Fibroblast of lung (primary cell): ENCODE measurements at regions not wholly inside any gene's neighbourhood (a gene's known extent, or its start where the extent isn't known, plus 50 kb on each side); places are given as distances from the start of the nearest gene placed in this dataset.

Source experiments
- DNase-seq, 2 donors: peaks; one replicate each; pipeline versions ENCODE4 v3.0.0 to v3.0.0-alpha.2; 2010; ENCODE audit warnings: low read depth in 2 of 2
- H2AFZ ChIP-seq: 2 replicates; pipeline ENCODE4 v1.5.1; 2012; ENCODE audit warnings: low read length, control low read depth, inconsistent platforms
- H3K27ac ChIP-seq: 2 replicates; pipeline ENCODE4 v1.5.1; 2011; ENCODE audit warnings: low read length, control low read depth; ENCODE audit not compliant: insufficient read depth
- H3K27me3 ChIP-seq: 2 replicates; pipeline ENCODE4 v1.5.1; 2011; ENCODE audit warnings: mild to moderate bottlenecking, low read length; ENCODE audit not compliant: control insufficient read depth, insufficient read depth
- H3K36me3 ChIP-seq: 2 replicates; pipeline ENCODE4 v1.5.1; 2011; ENCODE audit warnings: low read length; ENCODE audit not compliant: control insufficient read depth, insufficient read depth
- H3K4me1 ChIP-seq: 2 replicates; pipeline ENCODE4 v1.5.1; 2011; ENCODE audit warnings: low read length; ENCODE audit not compliant: control insufficient read depth, insufficient read depth; ENCODE audit errors: extremely low read depth
- H3K4me2 ChIP-seq: 2 replicates; pipeline ENCODE4 v1.5.1; 2011; ENCODE audit warnings: low read length, control low read depth; ENCODE audit not compliant: insufficient read depth; ENCODE audit errors: extremely low read depth
- H3K4me3 ChIP-seq, 4 experiments: fragments of 200-600 bp in 1 of 4; sonication (generic) in 1 of 4; replicated peaks in 1 of 4; 2 replicates each; pipeline ENCODE4 v1.5.1; 2011 to 2016; ENCODE audit warnings: low read length in 4 of 4, low read depth in 3 of 4, mild to moderate bottlenecking in 3 of 4, control low read depth in 2 of 4, inconsistent platforms in 1 of 4, mixed read lengths in 1 of 4; ENCODE audit not compliant: insufficient read depth in 1 of 4; ENCODE audit errors: control extremely low read depth in 1 of 4
- H3K79me2 ChIP-seq: 2 replicates; pipeline ENCODE4 v1.5.1; 2012; ENCODE audit warnings: mild to moderate bottlenecking, low read length, inconsistent platforms; ENCODE audit not compliant: control insufficient read depth, insufficient read depth
- H3K9ac ChIP-seq: 2 replicates; pipeline ENCODE4 v1.5.1; 2011; ENCODE audit warnings: mild to moderate bottlenecking, low read length, control low read depth; ENCODE audit not compliant: insufficient read depth
- H3K9me3 ChIP-seq: 2 replicates; pipeline ENCODE4 v1.5.1; 2012; ENCODE audit warnings: low read depth, low read length; ENCODE audit not compliant: control insufficient read depth, insufficient read depth
- H4K20me1 ChIP-seq: 2 replicates; pipeline ENCODE4 v1.5.1; 2011; ENCODE audit warnings: low read length; ENCODE audit not compliant: control insufficient read depth, insufficient read depth; ENCODE audit errors: extremely low read depth
- EZH2 ChIP-seq: IDR thresholded peaks from 2 replicates; pipeline ENCODE4 v1.5.1; 2012; ENCODE audit warnings: low read length, control low read depth, mild to moderate bottlenecking; ENCODE audit errors: missing control alignments
- TF ChIP-seq, protein P1 (sequence below), 2 donors: IDR thresholded peaks in 1 of 2; conservative IDR thresholded peaks in 1 of 2; 1 replicate in 1 of 2; 2 replicates in 1 of 2; pipeline ENCODE4 v1.5.1; 2011 to 2012; ENCODE audit warnings: low read length in 2 of 2, control low read depth in 1 of 2, inconsistent platforms in 1 of 2, low read depth in 1 of 2, mild to moderate bottlenecking in 1 of 2

DNA sequence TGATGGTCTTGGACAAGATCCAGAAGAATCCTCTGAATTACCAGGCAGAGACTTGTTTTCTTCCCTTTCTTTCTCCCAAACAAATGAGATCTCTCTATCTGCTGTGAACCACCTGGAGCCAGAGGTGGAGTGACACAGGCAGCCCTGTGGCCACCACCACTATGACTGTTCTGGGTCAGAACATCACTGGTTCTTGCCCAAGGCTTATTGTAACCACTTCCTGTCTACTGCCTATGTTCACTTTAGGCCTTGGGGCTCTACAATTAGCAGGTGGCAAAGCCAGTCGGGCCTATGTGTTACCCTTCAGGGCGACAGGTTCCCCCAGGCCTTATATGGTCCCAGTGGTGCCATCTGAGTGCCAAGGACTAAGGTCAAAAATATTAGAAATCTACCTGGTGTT, 161.2 kb downstream of the GLUD2 start:
- Histone ChIP-seq H3K9me3 (no peaks in the 10 kb centered on the region), H3K9ac (no peak overlapping the region), H3K4me1 (no peaks in the 10 kb centered on the region), H4K20me1 (no peaks in the 10 kb centered on the region), H2AFZ (no peak overlapping the region), H3K4me2 (no peak overlapping the region), H3K27me3 (no peaks in the 10 kb centered on the region), H3K36me3 (no peaks in the 10 kb centered on the region), H3K4me3 (no peak overlapping the region), H3K79me2 (no peaks in the 10 kb centered on the region), H3K27ac (no peak overlapping the region)
- DNase-seq = no peak
- TF ChIP-seq, protein P1, sequence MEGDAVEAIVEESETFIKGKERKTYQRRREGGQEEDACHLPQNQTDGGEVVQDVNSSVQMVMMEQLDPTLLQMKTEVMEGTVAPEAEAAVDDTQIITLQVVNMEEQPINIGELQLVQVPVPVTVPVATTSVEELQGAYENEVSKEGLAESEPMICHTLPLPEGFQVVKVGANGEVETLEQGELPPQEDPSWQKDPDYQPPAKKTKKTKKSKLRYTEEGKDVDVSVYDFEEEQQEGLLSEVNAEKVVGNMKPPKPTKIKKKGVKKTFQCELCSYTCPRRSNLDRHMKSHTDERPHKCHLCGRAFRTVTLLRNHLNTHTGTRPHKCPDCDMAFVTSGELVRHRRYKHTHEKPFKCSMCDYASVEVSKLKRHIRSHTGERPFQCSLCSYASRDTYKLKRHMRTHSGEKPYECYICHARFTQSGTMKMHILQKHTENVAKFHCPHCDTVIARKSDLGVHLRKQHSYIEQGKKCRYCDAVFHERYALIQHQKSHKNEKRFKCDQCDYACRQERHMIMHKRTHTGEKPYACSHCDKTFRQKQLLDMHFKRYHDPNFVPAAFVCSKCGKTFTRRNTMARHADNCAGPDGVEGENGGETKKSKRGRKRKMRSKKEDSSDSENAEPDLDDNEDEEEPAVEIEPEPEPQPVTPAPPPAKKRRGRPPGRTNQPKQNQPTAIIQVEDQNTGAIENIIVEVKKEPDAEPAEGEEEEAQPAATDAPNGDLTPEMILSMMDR (conservative IDR thresholded peaks at IDR 0.05 in 1 of 2, IDR thresholded peaks at IDR 0.05 in 1 of 2; ENCODE audit: low read depth in 1 of 2, low read length in 2 of 2) = no peak
- no peak for TF ChIP-seq EZH2

DNA sequence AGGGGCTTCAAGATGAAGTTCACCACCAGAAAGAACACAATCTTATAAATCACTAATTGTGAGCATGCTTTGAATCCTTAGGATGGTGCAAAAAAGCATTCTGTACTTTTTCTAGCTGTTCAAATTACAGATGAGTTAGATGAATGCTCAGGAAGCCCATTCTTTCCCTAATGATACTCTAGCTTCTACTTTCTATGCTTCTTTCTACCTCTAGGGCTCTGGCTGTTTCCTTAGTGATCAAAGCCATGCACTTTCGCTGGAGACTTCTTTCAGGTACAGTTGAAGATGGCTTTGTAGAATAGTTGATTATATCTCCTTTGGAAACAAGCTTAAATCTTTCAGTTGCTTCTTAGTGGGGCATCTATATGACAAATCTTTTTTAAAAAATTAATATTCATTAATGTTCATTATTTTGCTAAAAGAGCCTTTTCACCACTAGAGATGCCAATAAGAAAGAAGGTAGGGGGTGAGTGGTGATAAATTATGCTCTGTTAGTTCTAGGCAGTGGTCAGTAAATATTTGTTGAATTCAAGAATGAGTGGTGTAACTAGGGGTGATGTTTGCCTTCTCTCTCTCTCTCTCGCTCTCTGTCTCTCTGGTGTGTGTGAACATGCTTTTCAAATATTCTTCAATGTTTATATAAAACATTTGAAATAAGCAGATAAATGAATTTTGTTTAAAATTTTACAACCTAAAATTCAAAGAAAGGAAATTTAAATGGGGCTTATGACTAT, 169.4 kb downstream of the GLUD2 start:
- no peak overlapping the region for H3K27ac ChIP-seq

DNA sequence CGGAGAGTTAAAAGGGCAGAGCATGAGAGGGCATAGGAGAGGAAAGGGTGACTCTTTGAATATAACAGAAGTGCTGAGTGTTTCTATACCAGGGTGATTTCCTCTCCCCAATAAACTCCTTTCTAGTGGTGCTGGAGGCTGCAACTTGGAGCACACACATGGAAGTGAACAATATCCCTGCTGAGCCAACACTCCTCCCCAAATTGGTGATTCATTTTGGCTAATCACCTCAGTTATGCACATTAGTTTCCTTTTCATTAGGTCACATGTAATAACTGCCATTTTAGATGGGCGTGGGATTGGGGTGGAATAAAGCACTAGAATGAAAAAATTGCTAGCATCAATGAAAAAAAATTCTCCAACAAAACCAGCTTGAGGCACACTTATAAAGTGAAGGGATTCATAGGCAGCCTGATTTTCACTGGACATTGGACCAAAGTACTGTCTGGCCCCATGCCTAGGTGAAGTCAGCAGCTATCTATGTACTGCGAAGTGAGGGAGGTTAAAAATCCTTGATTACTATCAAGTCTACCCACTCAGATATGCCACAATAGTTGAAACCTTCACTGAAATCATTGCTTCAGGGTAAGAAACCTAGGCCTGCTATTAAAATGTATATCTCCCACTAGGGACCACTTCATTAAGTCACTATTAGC, 174.0 kb downstream of the GLUD2 start:
- Histone ChIP-seq H3K36me3 (no peaks in the 10 kb centered on the region), H3K4me3 (no peak overlapping the region), H3K27me3 (no peaks in the 10 kb centered on the region), H3K79me2 (no peaks in the 10 kb centered on the region), H3K9me3 (no peaks in the 10 kb centered on the region), H4K20me1 (no peaks in the 10 kb centered on the region), H2AFZ (no peak overlapping the region), H3K4me2 (no peak overlapping the region), H3K4me1 (no peaks in the 10 kb centered on the region), H3K9ac (no peak overlapping the region), H3K27ac (no peak overlapping the region)
- no peak for TF ChIP-seq EZH2
- TF ChIP-seq, protein P1 (conservative IDR thresholded peaks at IDR 0.05 in 1 of 2, IDR thresholded peaks at IDR 0.05 in 1 of 2; ENCODE audit: low read depth in 1 of 2, low read length in 2 of 2) = no peak
- no peak for DNase-seq

More for the DNA sequence above, 169.4 kb downstream of the GLUD2 start:
- no peak overlapping the region for H3K4me2 ChIP-seq
- no peaks in the 10 kb centered on the region for H3K27me3 ChIP-seq
- H3K4me1 ChIP-seq = no peaks in the 10 kb centered on the region
- H4K20me1 ChIP-seq = no peaks in the 10 kb centered on the region
- H3K79me2 ChIP-seq = no peaks in the 10 kb centered on the region
- H3K9ac ChIP-seq = no peak overlapping the region
- DNase-seq = no peak
- H3K4me3 ChIP-seq = no peak overlapping the region
- H3K9me3 ChIP-seq = no peaks in the 10 kb centered on the region
- no peaks in the 10 kb centered on the region for H3K36me3 ChIP-seq
- H2AFZ ChIP-seq = no peak overlapping the region
- TF ChIP-seq EZH2 = no peak
- TF ChIP-seq, protein P1 (conservative IDR thresholded peaks at IDR 0.05 in 1 of 2, IDR thresholded peaks at IDR 0.05 in 1 of 2; ENCODE audit: low read depth in 1 of 2, low read length in 2 of 2) = no peak
